ENCODE measurements at regions not wholly inside any gene's neighbourhood (a gene's known extent, or its start where the extent isn't known, plus 50 kb on each side); places are given as distances from the start of the nearest gene placed in this dataset.

DNA sequence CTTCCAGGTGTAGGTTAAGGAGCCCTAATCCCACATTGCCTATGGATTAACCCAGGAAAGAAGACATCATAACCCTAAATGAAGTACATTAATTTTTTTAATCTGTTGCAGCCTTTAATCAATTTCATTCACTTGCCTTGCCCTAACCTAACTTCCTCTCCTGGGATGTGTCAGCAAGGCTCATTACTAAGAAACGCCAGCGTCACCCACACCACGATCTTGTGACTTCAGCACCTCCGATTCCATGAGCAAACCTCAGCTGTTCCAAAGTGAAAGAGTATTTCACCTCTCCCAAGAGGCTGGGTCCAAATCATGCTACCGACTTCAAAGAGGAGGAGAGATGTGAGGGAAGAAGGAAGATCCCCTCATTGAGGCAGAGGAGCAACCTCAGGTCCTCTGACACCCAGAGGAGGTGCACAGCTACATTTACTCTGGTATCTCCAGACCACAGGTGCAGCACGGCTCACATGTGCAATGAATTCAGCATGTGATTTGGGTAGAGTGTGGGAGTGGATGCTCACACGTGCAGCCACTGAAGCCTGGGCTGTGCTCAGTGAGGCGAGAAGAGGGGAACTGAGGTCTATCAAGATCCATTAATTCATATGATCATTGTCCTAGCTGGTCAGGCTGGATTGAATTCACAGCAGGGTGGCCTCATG lies 134.1 kb downstream of the SLC30A10 start:
- WGBS (ENCODE audit: missing lambda C conversion rate), result 40% methylated on average over 8 of the region's 8 CpGs
- no peak for DNase-seq (ENCODE audit: low read depth in 1 of 2, low spot score in 1 of 2)
- no peak for ATAC-seq
- Histone ChIP-seq H3K4me1 (no peaks in the 10 kb centered on the region), H3K9me3 (no peaks in the 10 kb centered on the region), H3K4me3 (no peak overlapping the region), H3K4me2 (no peak overlapping the region), H3K27ac (no peak overlapping the region)
- FAIRE-seq, result no peak
- POLR2A ChIA-PET, result no interaction called here
- CTCF ChIA-PET, result interaction anchor here (1.8 kb wide), 1 partner anchor 133 kb away, joined by 5 read pairs; no protein-coding TSS in a partner anchor
- TF ChIP-seq POLR2AphosphoS2 (conservative IDR thresholded peaks at IDR 0.05; ENCODE audit: low read length) (no peak), HDAC2 (IDR thresholded peaks at IDR 0.05) (no peak), JUN (IDR thresholded peaks at IDR 0.05) (no peak), RFX5 (IDR thresholded peaks at IDR 0.05) (no peak), CHD2 (IDR thresholded peaks at IDR 0.05; ENCODE audit: low read length, partially characterized antibody) (no peak)

DNA sequence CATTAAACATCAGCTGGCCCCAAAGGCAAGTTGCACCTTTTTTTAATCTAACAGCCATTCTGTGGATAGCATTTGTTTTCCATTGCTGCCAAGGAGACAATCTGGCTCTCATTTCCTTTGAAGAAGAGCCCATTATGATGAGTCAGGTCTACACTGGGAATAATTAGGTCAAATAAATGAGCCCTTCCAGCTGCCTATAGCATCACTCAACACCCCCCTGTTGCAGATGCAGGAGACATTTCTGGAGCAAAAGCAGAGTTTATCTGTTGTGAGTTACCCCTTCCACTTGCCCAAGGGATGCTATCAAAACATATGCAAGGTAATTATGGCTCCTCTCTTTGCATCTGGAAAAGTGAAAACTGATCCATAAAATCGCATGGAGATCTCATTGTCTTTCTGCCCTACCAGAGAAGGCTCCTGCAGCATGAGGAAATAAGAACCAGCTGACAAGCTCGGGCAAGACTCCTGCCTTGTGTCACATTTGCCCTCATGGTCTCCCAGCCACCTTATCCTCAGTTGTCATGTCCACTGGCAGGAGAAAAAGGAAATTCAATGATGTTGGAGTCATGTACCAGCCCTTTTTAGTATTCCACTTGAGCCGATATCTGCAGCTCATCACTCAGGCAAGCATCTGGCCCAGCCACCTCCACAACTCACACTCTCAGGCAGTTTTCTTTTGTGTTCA lies 135.9 kb downstream of the SLC30A10 start:
- no peak for FAIRE-seq
- H3K4me2 ChIP-seq, result no peak overlapping the region

DNA sequence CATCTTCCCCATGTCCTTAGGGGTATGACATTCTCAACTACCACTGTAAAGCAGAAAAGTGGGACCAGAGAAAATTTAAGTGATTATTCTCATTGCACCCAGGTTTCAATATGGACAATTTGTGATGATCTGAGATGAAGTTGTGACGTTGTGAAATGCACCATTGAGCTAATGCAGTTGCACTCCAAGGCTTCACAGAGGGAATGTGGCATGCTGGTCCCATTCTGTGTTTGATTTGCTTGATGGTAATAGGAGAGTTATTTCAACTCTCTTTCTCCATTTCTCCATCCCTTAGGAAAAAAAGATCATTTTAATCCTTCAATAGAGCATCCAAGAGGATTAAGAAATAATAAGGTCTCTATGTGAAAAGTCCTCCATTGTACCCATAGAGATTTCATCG lies 136.6 kb downstream of the SLC30A10 start:
- H3K4me2 ChIP-seq, result no peak overlapping the region
- DNase-seq (ENCODE audit: low read depth in 1 of 2, low spot score in 1 of 2), result no peak
- ChIA-PET POLR2A (no interaction called here), CTCF (interaction anchor here (1.6 kb wide), 1 partner anchor 21 kb away, joined by 6 read pairs; no protein-coding TSS in a partner anchor)
- WGBS (ENCODE audit: missing lambda C conversion rate), result 7% methylated on average over 2 of the region's 2 CpGs
- no peak for TF ChIP-seq RARB (CRISPR knock-in tag; IDR thresholded peaks at IDR 0.05)
- no peak for TF ChIP-seq MAFK (IDR thresholded peaks at IDR 0.05; ENCODE audit: partially characterized antibody)
- TF ChIP-seq JUNB (IDR thresholded peaks at IDR 0.05), result no peak
- TF ChIP-seq HEYL (CRISPR knock-in tag; IDR thresholded peaks at IDR 0.05), result no peak
- TF ChIP-seq EHF (CRISPR knock-in tag; IDR thresholded peaks at IDR 0.05), result no peak
- TF ChIP-seq, protein P1, sequence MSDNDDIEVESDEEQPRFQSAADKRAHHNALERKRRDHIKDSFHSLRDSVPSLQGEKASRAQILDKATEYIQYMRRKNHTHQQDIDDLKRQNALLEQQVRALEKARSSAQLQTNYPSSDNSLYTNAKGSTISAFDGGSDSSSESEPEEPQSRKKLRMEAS (IDR thresholded peaks at IDR 0.05), result no peak
- no peak for TF ChIP-seq RFX5 (IDR thresholded peaks at IDR 0.05)
- TF ChIP-seq, protein P2, sequence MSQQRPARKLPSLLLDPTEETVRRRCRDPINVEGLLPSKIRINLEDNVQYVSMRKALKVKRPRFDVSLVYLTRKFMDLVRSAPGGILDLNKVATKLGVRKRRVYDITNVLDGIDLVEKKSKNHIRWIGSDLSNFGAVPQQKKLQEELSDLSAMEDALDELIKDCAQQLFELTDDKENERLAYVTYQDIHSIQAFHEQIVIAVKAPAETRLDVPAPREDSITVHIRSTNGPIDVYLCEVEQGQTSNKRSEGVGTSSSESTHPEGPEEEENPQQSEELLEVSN (IDR thresholded peaks at IDR 0.05; ENCODE audit: borderline replicate concordance, low read depth), result no peak
- no peak for TF ChIP-seq SMC3 (IDR thresholded peaks at IDR 0.05)
- no peak for TF ChIP-seq ZNF302 (CRISPR knock-in tag; IDR thresholded peaks at IDR 0.05)
- TF ChIP-seq, protein P3, sequence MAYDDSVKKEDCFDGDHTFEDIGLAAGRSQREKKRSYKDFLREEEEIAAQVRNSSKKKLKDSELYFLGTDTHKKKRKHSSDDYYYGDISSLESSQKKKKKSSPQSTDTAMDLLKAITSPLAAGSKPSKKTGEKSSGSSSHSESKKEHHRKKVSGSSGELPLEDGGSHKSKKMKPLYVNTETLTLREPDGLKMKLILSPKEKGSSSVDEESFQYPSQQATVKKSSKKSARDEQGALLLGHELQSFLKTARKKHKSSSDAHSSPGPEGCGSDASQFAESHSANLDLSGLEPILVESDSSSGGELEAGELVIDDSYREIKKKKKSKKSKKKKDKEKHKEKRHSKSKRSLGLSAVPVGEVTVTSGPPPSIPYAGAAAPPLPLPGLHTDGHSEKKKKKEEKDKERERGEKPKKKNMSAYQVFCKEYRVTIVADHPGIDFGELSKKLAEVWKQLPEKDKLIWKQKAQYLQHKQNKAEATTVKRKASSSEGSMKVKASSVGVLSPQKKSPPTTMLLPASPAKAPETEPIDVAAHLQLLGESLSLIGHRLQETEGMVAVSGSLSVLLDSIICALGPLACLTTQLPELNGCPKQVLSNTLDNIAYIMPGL (CRISPR knock-in tag; IDR thresholded peaks at IDR 0.05; ENCODE audit: borderline replicate concordance), result no peak
- TF ChIP-seq MYC (IDR thresholded peaks at IDR 0.05; ENCODE audit: borderline replicate concordance, low read length), result no peak
- TF ChIP-seq POLR2AphosphoS2 (conservative IDR thresholded peaks at IDR 0.05; ENCODE audit: low read length), result no peak
- TF ChIP-seq CBX8 (IDR thresholded peaks at IDR 0.05), result no peak
- TF ChIP-seq CHD4 (IDR thresholded peaks at IDR 0.05; ENCODE audit: borderline replicate concordance), result no peak
- no peak for TF ChIP-seq NR3C1 (IDR thresholded peaks at IDR 0.05)
- TF ChIP-seq FOXS1 (CRISPR knock-in tag; IDR thresholded peaks at IDR 0.05), result no peak
- no peak for TF ChIP-seq CBX2 (IDR thresholded peaks at IDR 0.05; ENCODE audit: borderline replicate concordance, low read depth)
- no peak overlapping the region for H3K27ac ChIP-seq
- no peak for FAIRE-seq
- no peaks in the 10 kb centered on the region for H3K9me3 ChIP-seq
- no peak for ATAC-seq
- H3K4me1 ChIP-seq, result no peaks in the 10 kb centered on the region
- no peak overlapping the region for H3K4me3 ChIP-seq

More for the DNA sequence above, 135.9 kb downstream of the SLC30A10 start:
- ATAC-seq (no peak), DNase-seq (ENCODE audit: low read depth in 1 of 2, low spot score in 1 of 2) (no peak)
- H3K4me3 ChIP-seq, result no peak overlapping the region
- H3K9me3 ChIP-seq, result no peaks in the 10 kb centered on the region
- no peaks in the 10 kb centered on the region for H3K4me1 ChIP-seq
- WGBS (ENCODE audit: missing lambda C conversion rate), result 32% methylated on average over 3 of the region's 3 CpGs
- ChIA-PET POLR2A (no interaction called here), CTCF (interaction anchor here (1.6 kb wide), 1 partner anchor 20 kb away, joined by 6 read pairs; no protein-coding TSS in a partner anchor)
- TF ChIP-seq HOXB5 (CRISPR knock-in tag; IDR thresholded peaks at IDR 0.05) (no peak), ZFP36 (IDR thresholded peaks at IDR 0.05; ENCODE audit: borderline replicate concordance, partially characterized antibody) (no peak), RARB (CRISPR knock-in tag; IDR thresholded peaks at IDR 0.05) (no peak), NFE2L2 (conservative IDR thresholded peaks at IDR 0.05; ENCODE audit: low read length) (no peak)
- H3K27ac ChIP-seq, result no peak overlapping the region

All from A549 (cell line).